ENCODE measurements at regions not wholly inside any gene's neighbourhood (a gene's known extent, or its start where the extent isn't known, plus 50 kb on each side); places are given as distances from the start of the nearest gene placed in this dataset.

DNA sequence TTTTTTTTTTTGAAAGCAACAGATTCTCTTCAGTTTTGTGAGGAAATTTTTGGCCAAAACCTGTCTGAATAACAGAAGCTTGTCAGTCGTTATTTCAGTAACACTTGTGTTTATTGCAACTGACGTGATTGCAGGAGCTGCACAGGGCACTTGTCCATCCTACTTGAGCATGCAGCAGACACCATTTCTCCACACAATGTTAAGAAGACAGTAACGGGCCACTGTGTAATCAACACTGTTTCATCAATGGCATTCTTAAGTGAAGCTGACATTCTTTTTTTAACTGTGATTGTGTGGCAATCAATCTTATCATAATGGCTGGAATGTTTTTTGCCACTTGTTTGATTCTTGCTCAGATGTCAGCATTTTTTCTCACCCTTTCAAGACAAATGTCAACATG, 50.1 kb upstream of the PIEZO2 start:
- DNase-seq (ENCODE audit: low read depth in 2 of 2): no peak

Measured in stimulated activated CD8-positive, alpha-beta memory T cell treated with anti-CD3 and anti-CD28 coated beads, Interleukin-15, amount 100 ng/mL, for 48 hours (primary cell).